ENCODE measurements at regions not wholly inside any gene's neighbourhood (a gene's known extent, or its start where the extent isn't known, plus 50 kb on each side); places are given as distances from the start of the nearest gene placed in this dataset.

GRCh38 chr17:71649941-71650350 lies 470.9 kb upstream of the SOX9 start:
- TF ChIP-seq CTCF (IDR thresholded peaks at IDR 0.05): no peak
- TF ChIP-seq POLR2A (IDR thresholded peaks at IDR 0.05; ENCODE audit: low read depth): no peak
